AG04450 (cell line): ENCODE measurements at regions not wholly inside any gene's neighbourhood (a gene's known extent, or its start where the extent isn't known, plus 50 kb on each side); places are given as distances from the start of the nearest gene placed in this dataset.
"Not testable (repeated sequence)": the region's sequence is repeated elsewhere in the genome, so short reads cannot be mapped to it uniquely, and the experiment has no call there.

Experiments used
- CTCF ChIA-PET: fragments of 300-600, 350-600 bp; formaldehyde crosslinking; extraction: SDS; loops from one replicate; lab custom pipeline; 2022; ENCODE audit warnings: antibody characterized with exemption, inconsistent platforms; lab: Charles Lee
- POLR2A ChIA-PET: fragments of 350-600 bp; formaldehyde crosslinking; extraction: SDS; loops from one replicate; lab custom pipeline; 2021; ENCODE audit warnings: antibody characterized with exemption, inconsistent platforms; lab: Yijun Ruan, JAX
- DNase-seq: peaks from one replicate; pipeline ENCODE4 v3.0.0-alpha.2; 2011; ENCODE audit warnings: low read depth, low spot score
- H3K27ac ChIP-seq: one replicate; pipeline ENCODE4 v1.5.1; 2012; ENCODE audit warnings: low read depth, low read length, control low read depth
- H3K27me3 ChIP-seq: one replicate; pipeline ENCODE4 v1.6.0; 2012; ENCODE audit warnings: low read length; ENCODE audit not compliant: control insufficient read depth, insufficient read depth
- H3K4me3 ChIP-seq: 2 replicates; pipeline ENCODE4 v1.5.1; 2011; ENCODE audit warnings: mild to moderate bottlenecking, low read depth, low read length, control low read depth
- H3K9me3 ChIP-seq: 2 replicates; pipeline ENCODE4 v1.5.1; 2012; ENCODE audit warnings: low read length; ENCODE audit not compliant: control insufficient read depth, insufficient read depth
- TF ChIP-seq, protein P1 (sequence below): IDR thresholded peaks from 2 replicates; pipeline ENCODE4 v1.5.1; 2011; ENCODE audit warnings: low read depth, low read length, control low read depth, inconsistent platforms

DNA sequence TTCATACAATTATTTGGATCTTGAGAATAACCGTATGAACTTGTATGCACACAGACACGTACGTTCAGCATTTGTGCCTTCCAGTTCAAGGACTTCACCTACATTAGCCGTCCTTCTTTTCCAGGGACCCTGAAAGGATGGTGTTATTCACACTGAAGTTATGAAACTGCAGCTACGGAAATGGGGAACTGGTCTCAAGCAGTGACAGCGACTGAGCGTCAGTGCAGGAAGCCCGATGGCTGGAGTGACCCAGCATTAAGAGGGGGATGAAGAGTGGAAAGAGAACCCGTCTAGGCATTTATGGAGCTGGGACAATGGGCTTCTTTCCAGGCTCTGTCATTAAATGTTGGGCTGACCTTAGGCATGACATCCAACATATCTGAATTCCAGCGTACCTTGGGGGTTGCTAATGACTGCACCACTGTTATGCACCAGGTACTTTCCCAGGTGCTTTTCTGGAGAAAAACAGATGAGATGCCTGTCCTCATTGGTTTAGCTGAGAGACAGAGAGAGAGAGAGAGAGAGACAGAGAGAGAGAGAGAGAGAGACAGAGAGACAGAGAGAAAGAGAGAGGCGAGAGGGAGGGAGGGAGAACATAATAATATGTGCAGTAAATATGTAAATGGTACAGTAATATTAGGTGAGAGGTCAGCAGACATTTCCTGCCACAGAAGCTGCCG is 204.7 kb upstream of the EXOC2 start:
- H3K27me3 ChIP-seq: peaks cover 11% of the 10 kb centered on the region
- ChIA-PET CTCF (no interaction called here), POLR2A (no interaction called here)

DNA sequence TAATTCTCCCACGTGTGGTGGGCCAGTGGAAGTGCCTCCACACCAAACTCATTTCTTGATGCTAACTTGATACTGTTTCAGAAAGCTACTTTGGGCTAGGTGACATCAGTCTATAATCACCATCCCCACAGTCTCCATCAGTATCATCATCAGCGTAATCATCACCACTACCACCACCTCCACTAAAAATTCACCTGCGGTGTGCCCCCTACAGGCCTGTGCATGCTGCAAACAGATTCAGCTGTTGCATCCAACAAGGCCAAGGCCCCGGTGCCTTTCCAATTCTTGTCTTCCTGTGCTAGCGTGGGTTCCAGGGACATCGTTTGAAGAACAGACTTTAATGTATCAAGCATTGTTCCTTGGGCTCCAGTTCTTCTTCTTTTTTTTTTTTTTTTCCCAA is 201.3 kb upstream of the EXOC2 start:
- Histone ChIP-seq H3K27ac (no peak overlapping the region), H3K27me3 (no peaks in the 10 kb centered on the region), H3K9me3 (no peaks in the 10 kb centered on the region), H3K4me3 (no peak overlapping the region)
- ChIA-PET POLR2A (no interaction called here), CTCF (no interaction called here)
- TF ChIP-seq, protein P1, sequence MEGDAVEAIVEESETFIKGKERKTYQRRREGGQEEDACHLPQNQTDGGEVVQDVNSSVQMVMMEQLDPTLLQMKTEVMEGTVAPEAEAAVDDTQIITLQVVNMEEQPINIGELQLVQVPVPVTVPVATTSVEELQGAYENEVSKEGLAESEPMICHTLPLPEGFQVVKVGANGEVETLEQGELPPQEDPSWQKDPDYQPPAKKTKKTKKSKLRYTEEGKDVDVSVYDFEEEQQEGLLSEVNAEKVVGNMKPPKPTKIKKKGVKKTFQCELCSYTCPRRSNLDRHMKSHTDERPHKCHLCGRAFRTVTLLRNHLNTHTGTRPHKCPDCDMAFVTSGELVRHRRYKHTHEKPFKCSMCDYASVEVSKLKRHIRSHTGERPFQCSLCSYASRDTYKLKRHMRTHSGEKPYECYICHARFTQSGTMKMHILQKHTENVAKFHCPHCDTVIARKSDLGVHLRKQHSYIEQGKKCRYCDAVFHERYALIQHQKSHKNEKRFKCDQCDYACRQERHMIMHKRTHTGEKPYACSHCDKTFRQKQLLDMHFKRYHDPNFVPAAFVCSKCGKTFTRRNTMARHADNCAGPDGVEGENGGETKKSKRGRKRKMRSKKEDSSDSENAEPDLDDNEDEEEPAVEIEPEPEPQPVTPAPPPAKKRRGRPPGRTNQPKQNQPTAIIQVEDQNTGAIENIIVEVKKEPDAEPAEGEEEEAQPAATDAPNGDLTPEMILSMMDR: peak; percentile 15; the same call in 1 of the 2 replicates
- no peak for DNase-seq

More for the DNA sequence above, 204.7 kb upstream of the EXOC2 start:
- DNase-seq: no peak
- no peaks in the 10 kb centered on the region for H3K9me3 ChIP-seq
- no peak overlapping the region for H3K27ac ChIP-seq
- TF ChIP-seq, protein P1: no peak
- H3K4me3 ChIP-seq: no peak overlapping the region

GRCh38 chr6:890995-891394 is 198.1 kb upstream of the EXOC2 start:
- H3K9me3 ChIP-seq: peaks cover 6% of the 10 kb centered on the region; the same call in 1 of the 2 replicates
- ChIA-PET CTCF (no interaction called here), POLR2A (no interaction called here)
- no peak overlapping the region for H3K4me3 ChIP-seq
- TF ChIP-seq, protein P1: no peak
- no peak for DNase-seq
- H3K27ac ChIP-seq: no peak overlapping the region
- H3K27me3 ChIP-seq: no peaks in the 10 kb centered on the region

GRCh38 chr6:890201-890600 is 197.3 kb upstream of the EXOC2 start:
- H3K27me3 ChIP-seq: no peaks in the 10 kb centered on the region
- POLR2A ChIA-PET: no interaction called here
- DNase-seq: no peak
- H3K27ac ChIP-seq: no peak overlapping the region
- CTCF ChIA-PET: no interaction called here
- no peak overlapping the region for H3K4me3 ChIP-seq
- TF ChIP-seq, protein P1: no peak
- H3K9me3 ChIP-seq: peaks cover 6% of the 10 kb centered on the region; the same call in 1 of the 2 replicates

GRCh38 chr6:887583-888235 is 194.8 kb upstream of the EXOC2 start:
- TF ChIP-seq, protein P1: no peak
- ChIA-PET POLR2A (no interaction called here), CTCF (no interaction called here)
- Histone ChIP-seq H3K9me3 (peaks cover 6% of the 10 kb centered on the region; the same call in 1 of the 2 replicates), H3K4me3 (no peak overlapping the region), H3K27ac (no peak overlapping the region), H3K27me3 (no peaks in the 10 kb centered on the region)
- DNase-seq: no peak

GRCh38 chr6:886116-886515 is 193.2 kb upstream of the EXOC2 start:
- H3K9me3 ChIP-seq, H3K27ac ChIP-seq, CTCF ChIA-PET, DNase-seq, H3K4me3 ChIP-seq, POLR2A ChIA-PET, H3K27me3 ChIP-seq: not testable (repeated sequence)
